Effector memory CD8-positive, alpha-beta T cell (primary cell): ENCODE measurements at regions not wholly inside any gene's neighbourhood (a gene's known extent, or its start where the extent isn't known, plus 50 kb on each side); places are given as distances from the start of the nearest gene placed in this dataset.

Source experiments
- ATAC-seq: fragments of 150-1000 bp; cut with Tn5 transposase; replicated peaks from 2 replicates; pipeline ENCODE4 v1.10.0; 2021; ENCODE audit warnings: mild to moderate bottlenecking, moderate library complexity
- DNase-seq, 3 experiments: peaks; one replicate each; pipeline ENCODE4 v3.0.0; 2021
- H3K27ac Mint-ChIP-seq, 2 donors: one replicate each; pipeline ENCODE4 v1.8.0; 2022; ENCODE audit warnings: mild to moderate bottlenecking in 2 of 2, mixed read lengths in 2 of 2, moderate library complexity in 2 of 2
- H3K27me3 Mint-ChIP-seq, 2 donors: one replicate each; pipeline ENCODE4 v1.8.0; 2022; ENCODE audit warnings: mixed read lengths in 2 of 2
- H3K36me3 Mint-ChIP-seq: one replicate; pipeline ENCODE4 v1.8.0; 2022; ENCODE audit warnings: mild to moderate bottlenecking, moderate library complexity, mixed read lengths; ENCODE audit not compliant: insufficient read depth
- H3K4me1 Mint-ChIP-seq, 2 donors: one replicate each; pipeline ENCODE4 v1.8.0; 2022; ENCODE audit warnings: low read depth in 2 of 2, mixed read lengths in 2 of 2
- H3K4me3 Mint-ChIP-seq, 2 donors: one replicate each; pipeline ENCODE4 v1.8.0; 2022; ENCODE audit warnings: mild to moderate bottlenecking in 2 of 2, mixed read lengths in 2 of 2, moderate library complexity in 2 of 2
- H3K9me3 Mint-ChIP-seq, 2 donors: one replicate each; pipeline ENCODE4 v1.8.0; 2022; ENCODE audit warnings: mixed read lengths in 2 of 2

- no peak for DNase-seq
Observed at GRCh38 chr10:111472445-111472844, 395.6 kb downstream of the ADRA2A start.

GRCh38 chr10:111473361-111473760 is 396.5 kb downstream of the ADRA2A start:
- Mint-ChIP-seq H3K4me3 (no peak overlapping the region), H3K27me3 (peaks cover 0 to 10% of the 10 kb centered on the region in 2 donors), H3K36me3 (no peaks in the 10 kb centered on the region), H3K9me3 (no peaks in the 10 kb centered on the region), H3K27ac (no peak overlapping the region), H3K4me1 (no peaks in the 10 kb centered on the region)
- ATAC-seq = no peak
- DNase-seq = no peak

More at GRCh38 chr10:111472445-111472844, 395.6 kb downstream of the ADRA2A start:
- ATAC-seq = no peak
- Mint-ChIP-seq H3K4me3 (no peak overlapping the region), H3K36me3 (no peaks in the 10 kb centered on the region), H3K9me3 (no peaks in the 10 kb centered on the region), H3K27ac (no peak overlapping the region), H3K27me3 (peaks cover 0 to 10% of the 10 kb centered on the region in 2 donors), H3K4me1 (no peaks in the 10 kb centered on the region)

GRCh38 chr10:111474786-111475185 is 398.0 kb downstream of the ADRA2A start:
- Mint-ChIP-seq H3K27ac (no peak overlapping the region), H3K36me3 (no peaks in the 10 kb centered on the region), H3K27me3 (peaks cover 0 to 9% of the 10 kb centered on the region in 2 donors), H3K9me3 (no peaks in the 10 kb centered on the region), H3K4me1 (no peaks in the 10 kb centered on the region), H3K4me3 (no peak overlapping the region)
- DNase-seq (no peak), ATAC-seq (no peak)

DNA sequence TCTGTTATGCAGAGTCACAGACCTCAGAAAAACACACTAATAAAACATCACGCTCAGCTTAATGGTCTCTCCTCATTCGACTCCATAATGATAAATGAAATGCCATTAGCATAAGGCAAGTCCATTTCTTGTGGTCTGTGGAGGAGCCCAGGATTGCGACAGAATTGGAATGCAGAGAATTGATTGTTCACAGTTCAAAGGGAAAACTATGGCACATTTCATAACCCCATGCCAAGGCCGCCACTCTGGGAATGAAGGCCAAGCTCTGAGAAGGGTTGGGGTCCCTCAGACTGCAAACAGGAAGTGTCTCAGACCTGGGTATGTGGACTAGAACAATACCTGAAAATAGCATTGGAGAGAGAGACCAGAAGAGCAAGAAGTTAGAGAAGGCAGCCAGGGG is 398.9 kb downstream of the ADRA2A start:
- no peak overlapping the region for H3K4me3 Mint-ChIP-seq
- H3K27ac Mint-ChIP-seq = no peak overlapping the region

DNA sequence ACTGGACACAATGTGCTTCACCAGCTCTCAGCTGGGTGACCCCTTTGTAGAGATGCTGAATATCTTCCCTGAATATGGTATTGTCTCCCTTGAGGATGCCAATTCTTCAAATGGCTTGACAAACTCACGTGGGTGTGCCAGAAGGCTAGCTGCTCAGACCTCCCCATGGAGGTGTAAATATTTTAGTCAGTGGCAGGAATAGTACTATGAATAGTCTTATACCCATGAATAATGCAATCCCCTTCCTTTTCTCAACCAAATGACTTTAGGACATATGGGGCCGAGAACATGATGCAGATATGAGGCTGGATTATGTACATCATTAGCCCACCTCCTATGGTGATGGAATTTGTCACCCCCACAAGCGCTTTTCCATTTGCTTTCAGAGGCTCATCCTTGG is 401.8 kb downstream of the ADRA2A start:
- DNase-seq (no peak), ATAC-seq (no peak)
- peaks cover 0 to 10% of the 10 kb centered on the region in 2 donors for H3K27me3 Mint-ChIP-seq
- H3K36me3 Mint-ChIP-seq = no peaks in the 10 kb centered on the region
- no peak overlapping the region for H3K27ac Mint-ChIP-seq
- no peak overlapping the region for H3K4me3 Mint-ChIP-seq
- no peaks in the 10 kb centered on the region for H3K4me1 Mint-ChIP-seq
- H3K9me3 Mint-ChIP-seq = no peaks in the 10 kb centered on the region

More for the DNA sequence above, 398.9 kb downstream of the ADRA2A start:
- Mint-ChIP-seq H3K4me1 (no peaks in the 10 kb centered on the region), H3K9me3 (no peaks in the 10 kb centered on the region), H3K36me3 (no peaks in the 10 kb centered on the region), H3K27me3 (peaks cover 0 to 10% of the 10 kb centered on the region in 2 donors)
- no peak for ATAC-seq
- no peak for DNase-seq

DNA sequence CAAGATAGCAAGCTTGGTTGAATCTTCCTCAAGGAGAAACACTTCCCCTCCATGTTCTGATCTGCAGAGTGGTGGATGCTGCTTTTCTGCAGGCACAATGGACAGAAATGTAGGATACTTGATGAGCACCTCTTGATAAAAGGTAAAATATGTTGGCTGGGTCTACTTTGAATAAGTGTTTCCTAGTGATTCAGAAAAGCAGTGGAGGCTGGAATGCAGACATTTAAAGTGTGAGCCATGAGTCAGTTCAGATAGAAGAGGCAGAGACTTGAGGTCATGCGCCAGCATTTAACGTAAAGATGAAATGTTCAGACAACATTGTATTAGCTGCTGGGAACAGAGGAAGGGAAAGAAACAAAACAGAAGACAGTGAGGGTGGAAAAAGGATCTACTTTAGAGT is 403.1 kb downstream of the ADRA2A start:
- no peak for ATAC-seq
- Mint-ChIP-seq H3K4me1 (no peaks in the 10 kb centered on the region), H3K4me3 (no peak overlapping the region)

GRCh38 chr10:111481261-111481826 is 404.5 kb downstream of the ADRA2A start:
- no peaks in the 10 kb centered on the region for H3K4me1 Mint-ChIP-seq
- ATAC-seq (no peak), DNase-seq (no peak)
- H3K4me3 Mint-ChIP-seq = no peak overlapping the region
- H3K27ac Mint-ChIP-seq = no peak overlapping the region
- H3K27me3 Mint-ChIP-seq = peaks cover 0 to 10% of the 10 kb centered on the region in 2 donors
- no peaks in the 10 kb centered on the region for H3K9me3 Mint-ChIP-seq
- no peaks in the 10 kb centered on the region for H3K36me3 Mint-ChIP-seq

More for the DNA sequence above, 403.1 kb downstream of the ADRA2A start:
- H3K9me3 Mint-ChIP-seq = no peaks in the 10 kb centered on the region
- DNase-seq = no peak
- peaks cover 0 to 10% of the 10 kb centered on the region in 2 donors for H3K27me3 Mint-ChIP-seq
- H3K36me3 Mint-ChIP-seq = no peaks in the 10 kb centered on the region
- no peak overlapping the region for H3K27ac Mint-ChIP-seq

DNA sequence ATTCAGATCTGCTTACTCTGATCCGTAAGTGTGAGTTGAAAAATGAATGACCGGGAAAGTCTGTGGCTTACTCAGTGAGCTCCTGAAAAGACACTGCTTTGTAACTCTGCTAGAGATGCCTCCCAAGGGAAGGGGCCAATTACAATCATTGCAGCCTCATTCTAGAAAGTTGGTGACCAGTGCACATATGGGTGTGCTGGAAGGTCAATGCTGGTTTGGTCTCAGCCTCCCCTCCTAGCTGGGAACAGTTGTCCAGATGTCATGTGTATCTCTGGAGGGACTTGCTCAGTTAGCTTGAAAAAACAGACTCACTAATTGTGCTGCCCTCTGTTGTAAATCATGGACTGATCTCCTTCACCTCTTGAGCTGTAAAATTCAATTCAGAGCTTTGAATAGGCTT is 405.0 kb downstream of the ADRA2A start:
- DNase-seq (no peak), ATAC-seq (no peak)
- Mint-ChIP-seq H3K9me3 (no peaks in the 10 kb centered on the region), H3K27ac (no peak overlapping the region), H3K4me3 (no peak overlapping the region), H3K4me1 (no peaks in the 10 kb centered on the region), H3K27me3 (peaks cover 0 to 10% of the 10 kb centered on the region in 2 donors), H3K36me3 (no peaks in the 10 kb centered on the region)

GRCh38 chr10:111482621-111483216 is 405.9 kb downstream of the ADRA2A start:
- Mint-ChIP-seq H3K9me3 (no peaks in the 10 kb centered on the region), H3K27ac (no peak overlapping the region), H3K4me3 (no peak overlapping the region)

GRCh38 chr10:111485767-111486166 is 408.9 kb downstream of the ADRA2A start:
- H3K36me3 Mint-ChIP-seq = no peaks in the 10 kb centered on the region
- ATAC-seq (no peak), DNase-seq (no peak)
- peaks cover 0 to 9% of the 10 kb centered on the region in 2 donors for H3K9me3 Mint-ChIP-seq
- H3K4me3 Mint-ChIP-seq = no peak overlapping the region
- no peaks in the 10 kb centered on the region for H3K4me1 Mint-ChIP-seq
- H3K27ac Mint-ChIP-seq = no peak overlapping the region
- no peaks in the 10 kb centered on the region for H3K27me3 Mint-ChIP-seq

More at GRCh38 chr10:111482621-111483216, 405.9 kb downstream of the ADRA2A start:
- DNase-seq (no peak), ATAC-seq (no peak)
- Mint-ChIP-seq H3K4me1 (no peaks in the 10 kb centered on the region), H3K36me3 (no peaks in the 10 kb centered on the region), H3K27me3 (peaks cover 0 to 10% of the 10 kb centered on the region in 2 donors)

GRCh38 chr10:111486346-111486745 is 409.5 kb downstream of the ADRA2A start:
- DNase-seq = no peak
- H3K4me1 Mint-ChIP-seq = no peaks in the 10 kb centered on the region
- H3K9me3 Mint-ChIP-seq = peaks cover 3 to 15% of the 10 kb centered on the region in 2 donors
- ATAC-seq = no peak
- no peaks in the 10 kb centered on the region for H3K36me3 Mint-ChIP-seq
- no peak overlapping the region for H3K27ac Mint-ChIP-seq
- H3K27me3 Mint-ChIP-seq = no peaks in the 10 kb centered on the region
- H3K4me3 Mint-ChIP-seq = no peak overlapping the region

GRCh38 chr10:111488668-111489067 is 411.8 kb downstream of the ADRA2A start:
- DNase-seq (no peak), ATAC-seq (no peak)
- no peaks in the 10 kb centered on the region for H3K27me3 Mint-ChIP-seq
- H3K4me1 Mint-ChIP-seq = no peaks in the 10 kb centered on the region
- peaks cover 4 to 18% of the 10 kb centered on the region in 2 donors for H3K9me3 Mint-ChIP-seq
- H3K4me3 Mint-ChIP-seq = no peak overlapping the region
- no peak overlapping the region for H3K27ac Mint-ChIP-seq
- H3K36me3 Mint-ChIP-seq = no peaks in the 10 kb centered on the region

- DNase-seq (no peak), ATAC-seq (no peak)
- no peaks in the 10 kb centered on the region for H3K36me3 Mint-ChIP-seq
- peaks cover 4 to 18% of the 10 kb centered on the region in 2 donors for H3K9me3 Mint-ChIP-seq
- H3K4me1 Mint-ChIP-seq = no peaks in the 10 kb centered on the region
- H3K4me3 Mint-ChIP-seq = no peak overlapping the region
- H3K27me3 Mint-ChIP-seq = peaks cover 8 to 14% of the 10 kb centered on the region in 2 donors
- H3K27ac Mint-ChIP-seq = no peak overlapping the region
Observed at GRCh38 chr10:111491154-111491553, 414.3 kb downstream of the ADRA2A start.

- DNase-seq (no peak), ATAC-seq (no peak)
- Mint-ChIP-seq H3K27ac (no peak overlapping the region), H3K27me3 (peaks cover 24 to 28% of the 10 kb centered on the region in 2 donors), H3K9me3 (peaks cover 4 to 18% of the 10 kb centered on the region in 2 donors), H3K4me3 (no peak overlapping the region), H3K4me1 (no peaks in the 10 kb centered on the region), H3K36me3 (no peaks in the 10 kb centered on the region)
Observed at GRCh38 chr10:111493024-111493625, 416.3 kb downstream of the ADRA2A start.
